NB4 (cell line): ENCODE measurements at regions not wholly inside any gene's neighbourhood (a gene's known extent, or its start where the extent isn't known, plus 50 kb on each side); places are given as distances from the start of the nearest gene placed in this dataset.

ENCODE experiments used
- DNase-seq: peaks from one replicate; pipeline ENCODE4 v3.0.0; 2010; ENCODE audit warnings: low read depth
- H3K4me3 ChIP-seq: one replicate; pipeline ENCODE4 v1.5.1; 2011; ENCODE audit warnings: mild to moderate bottlenecking, low read depth, low read length, moderate library complexity
- MYC ChIP-seq: IDR thresholded peaks from 2 replicates; pipeline ENCODE4 v1.6.1; 2011; ENCODE audit warnings: low read depth, low read length
- POLR2A ChIP-seq: IDR thresholded peaks from 2 replicates; pipeline ENCODE4 v1.6.1; 2011; ENCODE audit warnings: mild to moderate bottlenecking; ENCODE audit not compliant: insufficient read length; ENCODE audit errors: extremely low read depth
- TF ChIP-seq, protein P1 (sequence below): IDR thresholded peaks from 2 replicates; pipeline ENCODE4 v1.6.1; 2011; ENCODE audit warnings: low read depth, low read length
- TF ChIP-seq, protein P2 (sequence below): IDR thresholded peaks from one replicate; pipeline ENCODE4 v1.5.1; 2012; ENCODE audit warnings: low read depth, low read length

DNA sequence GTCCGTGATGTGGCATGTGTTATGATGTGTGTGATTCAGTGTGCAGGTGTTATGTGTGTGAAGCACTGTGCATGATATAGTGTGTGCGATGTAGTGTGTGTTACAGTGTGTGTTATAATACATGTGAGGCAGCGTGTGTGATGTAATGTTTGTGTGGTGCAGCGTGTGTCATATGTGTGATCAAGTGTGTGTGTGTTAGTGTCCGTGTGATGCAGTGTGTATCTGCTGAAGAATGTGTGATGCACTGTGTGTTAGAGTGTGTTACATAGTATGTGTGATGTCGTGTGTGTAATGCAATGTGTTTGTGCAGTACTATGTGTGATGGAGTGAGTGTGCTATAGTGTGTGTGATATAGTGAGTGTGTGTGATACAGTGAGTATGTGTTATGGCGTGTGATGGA is 182.8 kb upstream of the SOX11 start:
- no peak for TF ChIP-seq MYC
- H3K4me3 ChIP-seq, result no peak overlapping the region
- DNase-seq, result no peak

DNA sequence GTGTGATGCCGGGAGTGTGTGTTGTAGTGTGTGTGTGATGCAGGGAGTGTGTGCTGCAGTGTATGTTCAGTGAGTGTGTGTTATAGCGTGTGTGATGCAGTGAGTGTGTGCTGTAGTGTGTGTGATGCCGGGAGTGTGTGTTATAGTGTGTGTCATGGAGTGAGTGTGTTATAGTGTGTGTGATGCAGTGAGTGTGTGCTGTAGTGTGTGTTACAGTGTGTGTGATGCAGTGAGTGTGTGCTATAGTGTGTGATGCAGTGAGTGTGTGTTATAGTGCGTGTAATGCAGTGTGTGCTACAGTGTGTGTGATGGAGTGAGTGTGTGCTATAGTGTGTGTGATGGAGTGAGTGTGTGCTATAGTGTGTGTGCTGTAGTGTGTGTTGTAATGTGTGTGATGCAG is 182.1 kb upstream of the SOX11 start:
- no peak for DNase-seq
- TF ChIP-seq MYC (no peak), POLR2A (no peak)
- TF ChIP-seq, protein P1, sequence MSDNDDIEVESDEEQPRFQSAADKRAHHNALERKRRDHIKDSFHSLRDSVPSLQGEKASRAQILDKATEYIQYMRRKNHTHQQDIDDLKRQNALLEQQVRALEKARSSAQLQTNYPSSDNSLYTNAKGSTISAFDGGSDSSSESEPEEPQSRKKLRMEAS, result no peak
- TF ChIP-seq, protein P2, sequence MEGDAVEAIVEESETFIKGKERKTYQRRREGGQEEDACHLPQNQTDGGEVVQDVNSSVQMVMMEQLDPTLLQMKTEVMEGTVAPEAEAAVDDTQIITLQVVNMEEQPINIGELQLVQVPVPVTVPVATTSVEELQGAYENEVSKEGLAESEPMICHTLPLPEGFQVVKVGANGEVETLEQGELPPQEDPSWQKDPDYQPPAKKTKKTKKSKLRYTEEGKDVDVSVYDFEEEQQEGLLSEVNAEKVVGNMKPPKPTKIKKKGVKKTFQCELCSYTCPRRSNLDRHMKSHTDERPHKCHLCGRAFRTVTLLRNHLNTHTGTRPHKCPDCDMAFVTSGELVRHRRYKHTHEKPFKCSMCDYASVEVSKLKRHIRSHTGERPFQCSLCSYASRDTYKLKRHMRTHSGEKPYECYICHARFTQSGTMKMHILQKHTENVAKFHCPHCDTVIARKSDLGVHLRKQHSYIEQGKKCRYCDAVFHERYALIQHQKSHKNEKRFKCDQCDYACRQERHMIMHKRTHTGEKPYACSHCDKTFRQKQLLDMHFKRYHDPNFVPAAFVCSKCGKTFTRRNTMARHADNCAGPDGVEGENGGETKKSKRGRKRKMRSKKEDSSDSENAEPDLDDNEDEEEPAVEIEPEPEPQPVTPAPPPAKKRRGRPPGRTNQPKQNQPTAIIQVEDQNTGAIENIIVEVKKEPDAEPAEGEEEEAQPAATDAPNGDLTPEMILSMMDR, result no peak
- H3K4me3 ChIP-seq, result no peak overlapping the region

DNA sequence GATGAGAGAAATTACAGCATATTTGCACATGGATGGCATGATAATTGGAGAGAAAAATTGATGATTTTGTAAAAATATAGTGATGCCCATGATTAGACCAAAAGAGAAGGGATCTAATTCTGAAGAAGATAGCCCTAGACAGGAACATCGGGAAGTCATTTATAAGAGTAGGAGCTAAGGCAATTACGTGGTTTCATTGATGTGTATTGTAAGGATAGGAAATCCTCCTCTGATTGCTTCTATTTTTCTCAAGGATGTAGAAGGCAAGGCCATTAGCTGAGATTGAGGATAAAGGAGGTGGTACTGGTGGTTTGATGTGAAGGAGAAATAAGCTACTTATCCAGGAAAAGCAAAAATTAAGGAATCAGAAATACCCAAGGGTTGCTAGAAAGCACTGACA is 176.5 kb upstream of the SOX11 start:
- no peak overlapping the region for H3K4me3 ChIP-seq
- DNase-seq, result no peak
- TF ChIP-seq POLR2A (no peak), MYC (no peak)
- TF ChIP-seq, protein P1, result no peak
- TF ChIP-seq, protein P2, result no peak

DNA sequence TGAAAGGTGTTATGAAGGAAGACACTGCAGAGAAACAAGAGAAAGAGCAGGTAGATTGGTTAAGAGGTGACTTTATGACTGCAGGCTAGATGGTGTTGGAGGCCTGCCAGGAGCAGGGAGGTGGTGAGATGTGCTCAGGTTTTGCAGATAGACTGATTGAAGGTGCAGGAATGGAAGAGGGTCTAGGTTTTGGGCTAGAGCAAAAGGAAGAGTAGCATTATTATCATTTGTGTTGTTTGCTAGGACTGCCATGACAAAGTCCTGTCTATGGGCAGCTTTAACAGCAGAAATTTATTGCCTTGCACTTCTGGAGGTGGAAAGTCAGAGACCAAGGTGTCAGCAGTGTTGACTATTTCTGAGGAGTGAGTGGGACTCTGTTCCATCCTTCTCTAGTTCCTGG is 172.9 kb upstream of the SOX11 start:
- DNase-seq, result no peak
- TF ChIP-seq, protein P1, result no peak
- TF ChIP-seq, protein P2, result no peak
- TF ChIP-seq MYC, result no peak

DNA sequence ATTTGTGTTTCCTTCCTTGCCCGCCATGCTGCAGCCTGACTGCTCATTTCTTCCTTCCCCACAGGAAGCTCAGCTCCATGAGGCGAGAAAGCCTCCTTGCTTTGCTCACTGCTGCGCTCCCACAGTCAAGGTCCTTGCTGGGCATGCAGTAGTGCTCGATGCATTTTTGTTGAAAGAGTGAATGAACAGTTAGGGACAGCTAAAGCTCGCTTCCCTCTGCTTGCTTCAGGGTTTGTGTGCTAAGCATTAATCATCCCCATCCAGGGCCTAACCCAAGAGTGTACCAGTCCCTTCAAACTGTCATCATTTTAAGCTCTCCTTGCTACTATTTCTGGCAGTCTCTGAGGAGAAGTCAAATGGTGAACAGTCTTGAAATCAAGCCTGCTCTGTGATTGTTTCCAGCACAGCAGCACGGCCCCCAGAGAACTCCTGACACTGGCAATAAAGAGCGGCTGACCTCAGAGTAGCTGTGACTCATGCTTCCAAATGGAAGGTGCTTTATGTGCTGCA is 171.7 kb upstream of the SOX11 start:
- TF ChIP-seq, protein P1, result no peak
- TF ChIP-seq POLR2A (no peak), MYC (no peak)
- TF ChIP-seq, protein P2, result no peak
- DNase-seq, result no peak
- H3K4me3 ChIP-seq, result no peak overlapping the region

More for the DNA sequence above, 172.9 kb upstream of the SOX11 start:
- no peak overlapping the region for H3K4me3 ChIP-seq

DNA sequence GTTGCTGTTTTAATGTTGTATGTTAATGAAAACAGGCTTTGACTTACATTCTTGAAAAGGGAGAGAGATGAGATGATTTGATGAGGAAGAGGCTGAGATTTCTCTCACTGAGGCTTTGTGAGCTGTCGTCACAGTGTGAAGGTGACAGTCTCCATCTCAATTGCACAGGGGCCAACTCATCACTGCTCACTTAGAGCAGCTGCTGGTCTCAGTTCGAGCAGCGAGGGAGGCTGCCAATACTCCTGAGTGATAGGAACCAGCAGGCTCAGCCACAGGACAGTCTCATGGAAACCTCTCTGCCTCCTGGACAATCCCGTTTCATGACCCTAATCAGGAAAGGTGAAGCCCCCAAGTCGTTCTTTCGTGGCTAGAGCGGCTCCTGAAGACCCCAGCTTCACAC is 170.7 kb upstream of the SOX11 start:
- H3K4me3 ChIP-seq, result no peak overlapping the region
- no peak for TF ChIP-seq POLR2A
- TF ChIP-seq, protein P2, result no peak
- TF ChIP-seq, protein P1, result no peak
- no peak for TF ChIP-seq MYC
- no peak for DNase-seq
